ENCODE measurements at regions not wholly inside any gene's neighbourhood (a gene's known extent, or its start where the extent isn't known, plus 50 kb on each side); places are given as distances from the start of the nearest gene placed in this dataset.

GRCh38 chr7:142669074-142669654 is 80.1 kb upstream of the PRSS1 start:
- TF ChIP-seq, protein P1, sequence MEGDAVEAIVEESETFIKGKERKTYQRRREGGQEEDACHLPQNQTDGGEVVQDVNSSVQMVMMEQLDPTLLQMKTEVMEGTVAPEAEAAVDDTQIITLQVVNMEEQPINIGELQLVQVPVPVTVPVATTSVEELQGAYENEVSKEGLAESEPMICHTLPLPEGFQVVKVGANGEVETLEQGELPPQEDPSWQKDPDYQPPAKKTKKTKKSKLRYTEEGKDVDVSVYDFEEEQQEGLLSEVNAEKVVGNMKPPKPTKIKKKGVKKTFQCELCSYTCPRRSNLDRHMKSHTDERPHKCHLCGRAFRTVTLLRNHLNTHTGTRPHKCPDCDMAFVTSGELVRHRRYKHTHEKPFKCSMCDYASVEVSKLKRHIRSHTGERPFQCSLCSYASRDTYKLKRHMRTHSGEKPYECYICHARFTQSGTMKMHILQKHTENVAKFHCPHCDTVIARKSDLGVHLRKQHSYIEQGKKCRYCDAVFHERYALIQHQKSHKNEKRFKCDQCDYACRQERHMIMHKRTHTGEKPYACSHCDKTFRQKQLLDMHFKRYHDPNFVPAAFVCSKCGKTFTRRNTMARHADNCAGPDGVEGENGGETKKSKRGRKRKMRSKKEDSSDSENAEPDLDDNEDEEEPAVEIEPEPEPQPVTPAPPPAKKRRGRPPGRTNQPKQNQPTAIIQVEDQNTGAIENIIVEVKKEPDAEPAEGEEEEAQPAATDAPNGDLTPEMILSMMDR (conservative IDR thresholded peaks at IDR 0.05; ENCODE audit: low read length), result no peak
- no peak for TF ChIP-seq EZH2phosphoT487 (IDR thresholded peaks at IDR 0.05; ENCODE audit: borderline replicate concordance)

All from Loucy (cell line).